ENCODE measurements at regions not wholly inside any gene's neighbourhood (a gene's known extent, or its start where the extent isn't known, plus 50 kb on each side); places are given as distances from the start of the nearest gene placed in this dataset.

DNA sequence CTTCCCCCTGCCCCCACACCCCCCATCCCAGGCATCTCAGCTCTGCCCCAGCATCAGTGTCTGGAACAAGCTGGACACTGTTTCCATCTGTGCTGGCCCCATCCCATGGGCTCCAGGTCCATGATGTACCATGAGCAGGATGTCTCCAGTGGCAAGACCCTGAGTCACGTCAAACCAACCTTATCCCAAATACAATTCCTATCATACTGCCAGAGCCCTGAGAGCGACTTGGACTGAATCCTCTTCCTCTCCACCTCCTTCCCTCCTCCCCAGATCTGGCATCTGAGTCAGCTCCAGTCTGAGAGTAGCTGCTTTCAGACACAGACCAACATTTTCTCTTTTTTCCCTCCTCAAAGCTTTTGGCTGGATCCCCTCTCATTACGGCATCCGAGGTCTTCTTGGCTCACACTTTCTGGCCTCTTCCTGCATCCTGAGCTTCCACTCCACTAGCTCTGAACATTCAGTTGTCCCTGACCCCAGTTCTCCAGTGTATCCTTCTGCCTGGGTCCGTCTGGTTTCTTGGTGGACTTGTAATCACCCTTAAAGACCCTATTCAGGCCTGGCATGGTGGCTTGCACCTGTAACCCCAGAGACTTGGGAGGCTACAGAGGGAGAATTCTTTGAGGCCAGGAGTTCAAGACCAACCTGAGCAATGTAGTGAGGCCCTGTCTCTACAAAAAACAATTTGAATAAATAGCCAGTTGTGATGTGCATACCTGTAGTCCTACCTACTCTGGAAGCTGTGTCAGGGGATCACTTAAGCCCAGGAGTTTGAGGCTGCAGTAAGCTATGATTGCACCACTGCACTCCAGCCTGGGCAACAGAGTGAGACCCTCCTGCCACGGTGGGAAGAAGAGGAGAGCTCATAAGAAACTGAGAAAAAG is 68.3 kb downstream of the ACKR3 start:
- no peak overlapping the region for H3K4me3 Mint-ChIP-seq
- ATAC-seq, result no peak
- no peak for DNase-seq (ENCODE audit: low spot score)
- H3K27me3 Mint-ChIP-seq (ENCODE audit: low read depth), result peaks cover 3% of the 10 kb centered on the region; the same call in 1 of the 2 replicates
- no peaks in the 10 kb centered on the region for H3K36me3 Mint-ChIP-seq
- POLR2A ChIA-PET, result no interaction called here
- no peak overlapping the region for H3K27ac Mint-ChIP-seq
- no peak for TF ChIP-seq PRRX2 (CRISPR knock-in tag; IDR thresholded peaks at IDR 0.05)
- TF ChIP-seq, protein P1, sequence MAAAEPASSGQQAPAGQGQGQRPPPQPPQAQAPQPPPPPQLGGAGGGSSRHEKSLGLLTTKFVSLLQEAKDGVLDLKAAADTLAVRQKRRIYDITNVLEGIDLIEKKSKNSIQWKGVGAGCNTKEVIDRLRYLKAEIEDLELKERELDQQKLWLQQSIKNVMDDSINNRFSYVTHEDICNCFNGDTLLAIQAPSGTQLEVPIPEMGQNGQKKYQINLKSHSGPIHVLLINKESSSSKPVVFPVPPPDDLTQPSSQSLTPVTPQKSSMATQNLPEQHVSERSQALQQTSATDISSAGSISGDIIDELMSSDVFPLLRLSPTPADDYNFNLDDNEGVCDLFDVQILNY (CRISPR knock-in tag; IDR thresholded peaks at IDR 0.05), result no peak
- TF ChIP-seq, protein P2, sequence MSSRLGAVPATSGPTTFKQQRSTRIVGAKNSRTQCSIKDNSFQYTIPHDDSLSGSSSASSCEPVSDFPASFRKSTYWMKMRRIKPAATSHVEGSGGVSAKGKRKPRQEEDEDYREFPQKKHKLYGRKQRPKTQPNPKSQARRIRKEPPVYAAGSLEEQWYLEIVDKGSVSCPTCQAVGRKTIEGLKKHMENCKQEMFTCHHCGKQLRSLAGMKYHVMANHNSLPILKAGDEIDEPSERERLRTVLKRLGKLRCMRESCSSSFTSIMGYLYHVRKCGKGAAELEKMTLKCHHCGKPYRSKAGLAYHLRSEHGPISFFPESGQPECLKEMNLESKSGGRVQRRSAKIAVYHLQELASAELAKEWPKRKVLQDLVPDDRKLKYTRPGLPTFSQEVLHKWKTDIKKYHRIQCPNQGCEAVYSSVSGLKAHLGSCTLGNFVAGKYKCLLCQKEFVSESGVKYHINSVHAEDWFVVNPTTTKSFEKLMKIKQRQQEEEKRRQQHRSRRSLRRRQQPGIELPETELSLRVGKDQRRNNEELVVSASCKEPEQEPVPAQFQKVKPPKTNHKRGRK (CRISPR knock-in tag; IDR thresholded peaks at IDR 0.05; ENCODE audit: borderline replicate concordance), result no peak
- H3K9me3 Mint-ChIP-seq, result no peaks in the 10 kb centered on the region
- CTCF ChIA-PET, result no interaction called here
- peaks cover 12% of the 10 kb centered on the region for H3K4me1 Mint-ChIP-seq

DNA sequence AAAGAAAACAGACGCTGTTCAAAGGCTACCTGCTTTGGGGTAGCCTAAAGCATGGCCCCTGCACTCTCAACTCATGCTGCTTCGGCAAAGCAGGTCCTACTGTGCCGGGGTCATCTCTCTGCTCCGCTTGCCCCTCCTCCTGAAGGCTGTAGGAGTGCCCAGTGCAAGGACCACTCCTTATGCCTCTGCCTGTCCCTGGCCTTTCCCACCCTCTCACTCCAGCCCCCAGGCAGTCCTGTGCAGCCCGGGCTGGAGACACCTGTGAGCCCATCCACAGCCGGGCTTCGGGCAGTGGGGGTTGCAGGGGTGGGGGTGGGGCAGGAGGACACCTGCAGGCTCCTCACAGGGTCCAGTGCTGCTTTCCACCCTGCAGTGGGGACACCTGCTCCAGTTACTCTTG is 69.1 kb downstream of the ACKR3 start:
- DNase-seq (ENCODE audit: low spot score) (no peak), ATAC-seq (no peak)
- TF ChIP-seq JUN (CRISPR knock-in tag; IDR thresholded peaks at IDR 0.05), result no peak
- TF ChIP-seq, protein P3, sequence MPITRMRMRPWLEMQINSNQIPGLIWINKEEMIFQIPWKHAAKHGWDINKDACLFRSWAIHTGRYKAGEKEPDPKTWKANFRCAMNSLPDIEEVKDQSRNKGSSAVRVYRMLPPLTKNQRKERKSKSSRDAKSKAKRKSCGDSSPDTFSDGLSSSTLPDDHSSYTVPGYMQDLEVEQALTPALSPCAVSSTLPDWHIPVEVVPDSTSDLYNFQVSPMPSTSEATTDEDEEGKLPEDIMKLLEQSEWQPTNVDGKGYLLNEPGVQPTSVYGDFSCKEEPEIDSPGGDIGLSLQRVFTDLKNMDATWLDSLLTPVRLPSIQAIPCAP (CRISPR knock-in tag; IDR thresholded peaks at IDR 0.05), result no peak
- Mint-ChIP-seq H3K4me3 (no peak overlapping the region), H3K36me3 (no peaks in the 10 kb centered on the region), H3K27me3 (ENCODE audit: low read depth) (peaks cover 3% of the 10 kb centered on the region; the same call in 1 of the 2 replicates), H3K4me1 (peaks cover 12% of the 10 kb centered on the region), H3K9me3 (peaks cover 3% of the 10 kb centered on the region), H3K27ac (no peak overlapping the region)
- CTCF ChIA-PET, result no interaction called here
- POLR2A ChIA-PET, result no interaction called here

DNA sequence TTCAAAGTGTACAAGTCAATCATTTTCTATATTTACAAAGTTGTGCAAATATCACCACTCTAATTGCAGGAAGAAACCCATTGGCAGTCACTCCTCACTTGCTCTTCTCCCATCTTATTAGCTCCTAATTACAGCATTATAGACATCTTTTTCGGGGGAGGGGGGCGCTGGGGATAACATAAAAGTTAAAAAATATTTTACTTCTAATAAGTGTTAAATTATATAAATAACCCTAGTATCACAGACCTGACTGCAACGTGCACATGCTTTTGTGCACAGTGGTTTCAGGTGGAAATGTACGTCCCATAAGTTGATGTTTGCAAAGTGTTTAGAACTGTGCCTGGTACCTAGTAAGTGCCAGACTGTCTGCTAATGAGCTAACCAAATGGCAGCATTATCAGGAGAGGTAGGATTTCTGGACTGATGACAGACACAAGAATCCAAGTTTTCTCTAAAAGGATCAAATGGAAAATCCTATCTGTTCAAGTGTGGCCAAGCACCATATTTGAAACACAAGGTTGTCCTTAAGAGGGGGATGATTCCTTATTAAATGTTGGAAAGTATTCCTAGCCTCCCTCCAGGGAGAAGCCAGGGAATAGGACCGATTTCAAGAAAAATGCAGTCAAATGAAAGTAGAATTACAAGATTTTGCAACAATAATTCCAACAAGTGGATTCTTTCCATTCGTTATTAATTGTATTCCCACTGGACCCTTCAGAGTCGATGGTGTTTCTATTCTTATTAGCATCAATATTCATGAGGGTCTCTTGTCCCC is 70.0 kb downstream of the ACKR3 start:
- CTCF ChIA-PET, result no interaction called here
- peaks cover 9% of the 10 kb centered on the region for H3K9me3 Mint-ChIP-seq
- no peak for ATAC-seq
- TF ChIP-seq FOXK1 (CRISPR knock-in tag; IDR thresholded peaks at IDR 0.05) (no peak), TCF7 (CRISPR knock-in tag; IDR thresholded peaks at IDR 0.05; ENCODE audit: low read depth) (no peak), IRF2 (CRISPR knock-in tag; IDR thresholded peaks at IDR 0.05; ENCODE audit: borderline replicate concordance, low read depth) (no peak), TEAD4 (CRISPR knock-in tag; IDR thresholded peaks at IDR 0.05) (no peak), ZNF219 (CRISPR knock-in tag; IDR thresholded peaks at IDR 0.05; ENCODE audit: borderline replicate concordance) (no peak), CREM (CRISPR knock-in tag; IDR thresholded peaks at IDR 0.05) (no peak)
- TF ChIP-seq, protein P4, sequence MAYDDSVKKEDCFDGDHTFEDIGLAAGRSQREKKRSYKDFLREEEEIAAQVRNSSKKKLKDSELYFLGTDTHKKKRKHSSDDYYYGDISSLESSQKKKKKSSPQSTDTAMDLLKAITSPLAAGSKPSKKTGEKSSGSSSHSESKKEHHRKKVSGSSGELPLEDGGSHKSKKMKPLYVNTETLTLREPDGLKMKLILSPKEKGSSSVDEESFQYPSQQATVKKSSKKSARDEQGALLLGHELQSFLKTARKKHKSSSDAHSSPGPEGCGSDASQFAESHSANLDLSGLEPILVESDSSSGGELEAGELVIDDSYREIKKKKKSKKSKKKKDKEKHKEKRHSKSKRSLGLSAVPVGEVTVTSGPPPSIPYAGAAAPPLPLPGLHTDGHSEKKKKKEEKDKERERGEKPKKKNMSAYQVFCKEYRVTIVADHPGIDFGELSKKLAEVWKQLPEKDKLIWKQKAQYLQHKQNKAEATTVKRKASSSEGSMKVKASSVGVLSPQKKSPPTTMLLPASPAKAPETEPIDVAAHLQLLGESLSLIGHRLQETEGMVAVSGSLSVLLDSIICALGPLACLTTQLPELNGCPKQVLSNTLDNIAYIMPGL (CRISPR knock-in tag; IDR thresholded peaks at IDR 0.05), result no peak
- TF ChIP-seq, protein P5, sequence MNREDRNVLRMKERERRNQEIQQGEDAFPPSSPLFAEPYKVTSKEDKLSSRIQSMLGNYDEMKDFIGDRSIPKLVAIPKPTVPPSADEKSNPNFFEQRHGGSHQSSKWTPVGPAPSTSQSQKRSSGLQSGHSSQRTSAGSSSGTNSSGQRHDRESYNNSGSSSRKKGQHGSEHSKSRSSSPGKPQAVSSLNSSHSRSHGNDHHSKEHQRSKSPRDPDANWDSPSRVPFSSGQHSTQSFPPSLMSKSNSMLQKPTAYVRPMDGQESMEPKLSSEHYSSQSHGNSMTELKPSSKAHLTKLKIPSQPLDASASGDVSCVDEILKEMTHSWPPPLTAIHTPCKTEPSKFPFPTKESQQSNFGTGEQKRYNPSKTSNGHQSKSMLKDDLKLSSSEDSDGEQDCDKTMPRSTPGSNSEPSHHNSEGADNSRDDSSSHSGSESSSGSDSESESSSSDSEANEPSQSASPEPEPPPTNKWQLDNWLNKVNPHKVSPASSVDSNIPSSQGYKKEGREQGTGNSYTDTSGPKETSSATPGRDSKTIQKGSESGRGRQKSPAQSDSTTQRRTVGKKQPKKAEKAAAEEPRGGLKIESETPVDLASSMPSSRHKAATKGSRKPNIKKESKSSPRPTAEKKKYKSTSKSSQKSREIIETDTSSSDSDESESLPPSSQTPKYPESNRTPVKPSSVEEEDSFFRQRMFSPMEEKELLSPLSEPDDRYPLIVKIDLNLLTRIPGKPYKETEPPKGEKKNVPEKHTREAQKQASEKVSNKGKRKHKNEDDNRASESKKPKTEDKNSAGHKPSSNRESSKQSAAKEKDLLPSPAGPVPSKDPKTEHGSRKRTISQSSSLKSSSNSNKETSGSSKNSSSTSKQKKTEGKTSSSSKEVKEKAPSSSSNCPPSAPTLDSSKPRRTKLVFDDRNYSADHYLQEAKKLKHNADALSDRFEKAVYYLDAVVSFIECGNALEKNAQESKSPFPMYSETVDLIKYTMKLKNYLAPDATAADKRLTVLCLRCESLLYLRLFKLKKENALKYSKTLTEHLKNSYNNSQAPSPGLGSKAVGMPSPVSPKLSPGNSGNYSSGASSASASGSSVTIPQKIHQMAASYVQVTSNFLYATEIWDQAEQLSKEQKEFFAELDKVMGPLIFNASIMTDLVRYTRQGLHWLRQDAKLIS (CRISPR knock-in tag; IDR thresholded peaks at IDR 0.05; ENCODE audit: borderline replicate concordance), result no peak
- TF ChIP-seq, protein P6, sequence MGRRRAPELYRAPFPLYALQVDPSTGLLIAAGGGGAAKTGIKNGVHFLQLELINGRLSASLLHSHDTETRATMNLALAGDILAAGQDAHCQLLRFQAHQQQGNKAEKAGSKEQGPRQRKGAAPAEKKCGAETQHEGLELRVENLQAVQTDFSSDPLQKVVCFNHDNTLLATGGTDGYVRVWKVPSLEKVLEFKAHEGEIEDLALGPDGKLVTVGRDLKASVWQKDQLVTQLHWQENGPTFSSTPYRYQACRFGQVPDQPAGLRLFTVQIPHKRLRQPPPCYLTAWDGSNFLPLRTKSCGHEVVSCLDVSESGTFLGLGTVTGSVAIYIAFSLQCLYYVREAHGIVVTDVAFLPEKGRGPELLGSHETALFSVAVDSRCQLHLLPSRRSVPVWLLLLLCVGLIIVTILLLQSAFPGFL (CRISPR knock-in tag; IDR thresholded peaks at IDR 0.05; ENCODE audit: borderline replicate concordance), result no peak
- TF ChIP-seq, protein P7, sequence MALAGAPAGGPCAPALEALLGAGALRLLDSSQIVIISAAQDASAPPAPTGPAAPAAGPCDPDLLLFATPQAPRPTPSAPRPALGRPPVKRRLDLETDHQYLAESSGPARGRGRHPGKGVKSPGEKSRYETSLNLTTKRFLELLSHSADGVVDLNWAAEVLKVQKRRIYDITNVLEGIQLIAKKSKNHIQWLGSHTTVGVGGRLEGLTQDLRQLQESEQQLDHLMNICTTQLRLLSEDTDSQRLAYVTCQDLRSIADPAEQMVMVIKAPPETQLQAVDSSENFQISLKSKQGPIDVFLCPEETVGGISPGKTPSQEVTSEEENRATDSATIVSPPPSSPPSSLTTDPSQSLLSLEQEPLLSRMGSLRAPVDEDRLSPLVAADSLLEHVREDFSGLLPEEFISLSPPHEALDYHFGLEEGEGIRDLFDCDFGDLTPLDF (CRISPR knock-in tag; IDR thresholded peaks at IDR 0.05), result no peak
- TF ChIP-seq, protein P8, sequence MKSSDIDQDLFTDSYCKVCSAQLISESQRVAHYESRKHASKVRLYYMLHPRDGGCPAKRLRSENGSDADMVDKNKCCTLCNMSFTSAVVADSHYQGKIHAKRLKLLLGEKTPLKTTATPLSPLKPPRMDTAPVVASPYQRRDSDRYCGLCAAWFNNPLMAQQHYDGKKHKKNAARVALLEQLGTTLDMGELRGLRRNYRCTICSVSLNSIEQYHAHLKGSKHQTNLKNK (CRISPR knock-in tag; IDR thresholded peaks at IDR 0.05), result no peak

More for the DNA sequence above, 70.0 kb downstream of the ACKR3 start:
- POLR2A ChIA-PET, result no interaction called here
- no peaks in the 10 kb centered on the region for H3K27me3 Mint-ChIP-seq (ENCODE audit: low read depth)
- no peak overlapping the region for H3K4me3 Mint-ChIP-seq
- DNase-seq (ENCODE audit: low spot score), result no peak
- H3K4me1 Mint-ChIP-seq, result peaks cover 12% of the 10 kb centered on the region
- no peaks in the 10 kb centered on the region for H3K36me3 Mint-ChIP-seq
- no peak overlapping the region for H3K27ac Mint-ChIP-seq
